ENCODE measurements at regions not wholly inside any gene's neighbourhood (a gene's known extent, or its start where the extent isn't known, plus 50 kb on each side); places are given as distances from the start of the nearest gene placed in this dataset.

- peaks cover 9% of the 10 kb centered on the region for H3K9me3 Mint-ChIP-seq
- no peaks in the 10 kb centered on the region for H3K27me3 Mint-ChIP-seq
- no peaks in the 10 kb centered on the region for H3K36me3 Mint-ChIP-seq (ENCODE audit: low read depth)
- H3K27ac Mint-ChIP-seq: no peak overlapping the region
- DNase-seq: no peak
- intact Hi-C loops (cut with micrococcal nuclease): no loop called here
- H3K4me1 Mint-ChIP-seq: no peaks in the 10 kb centered on the region
- H3K4me3 Mint-ChIP-seq: no peak overlapping the region
These were observed 156.2 kb downstream of the IRX1 start for GRCh38 chr5:3751846-3752245.

GRCh38 chr5:3778000-3778550 is 182.4 kb downstream of the IRX1 start:
- intact Hi-C loops (cut with micrococcal nuclease): no loop called here
- Mint-ChIP-seq H3K27ac (no peak overlapping the region), H3K36me3 (ENCODE audit: low read depth) (no peaks in the 10 kb centered on the region), H3K4me1 (no peaks in the 10 kb centered on the region), H3K4me3 (no peak overlapping the region), H3K27me3 (no peaks in the 10 kb centered on the region), H3K9me3 (peaks cover under 1% of the 10 kb centered on the region)
- DNase-seq: no peak

GRCh38 chr5:3778945-3779344 is 183.3 kb downstream of the IRX1 start:
- intact Hi-C loops (cut with micrococcal nuclease): no loop called here
- no peaks in the 10 kb centered on the region for H3K36me3 Mint-ChIP-seq (ENCODE audit: low read depth)
- no peak for DNase-seq
- H3K4me3 Mint-ChIP-seq: no peak overlapping the region
- no peaks in the 10 kb centered on the region for H3K9me3 Mint-ChIP-seq
- no peak overlapping the region for H3K27ac Mint-ChIP-seq
- no peaks in the 10 kb centered on the region for H3K27me3 Mint-ChIP-seq
- no peaks in the 10 kb centered on the region for H3K4me1 Mint-ChIP-seq

GRCh38 chr5:3780278-3780677 is 184.6 kb downstream of the IRX1 start:
- H3K4me3 Mint-ChIP-seq: no peak overlapping the region
- no peaks in the 10 kb centered on the region for H3K36me3 Mint-ChIP-seq (ENCODE audit: low read depth)
- H3K9me3 Mint-ChIP-seq: no peaks in the 10 kb centered on the region
- no peaks in the 10 kb centered on the region for H3K4me1 Mint-ChIP-seq
- intact Hi-C loops (cut with micrococcal nuclease): no loop called here
- DNase-seq: no peak
- no peaks in the 10 kb centered on the region for H3K27me3 Mint-ChIP-seq
- H3K27ac Mint-ChIP-seq: no peak overlapping the region

GRCh38 chr5:3780907-3781306 is 185.3 kb downstream of the IRX1 start:
- no peak for DNase-seq
- Mint-ChIP-seq H3K4me1 (no peaks in the 10 kb centered on the region), H3K9me3 (no peaks in the 10 kb centered on the region), H3K4me3 (no peak overlapping the region), H3K27me3 (no peaks in the 10 kb centered on the region), H3K36me3 (ENCODE audit: low read depth) (no peaks in the 10 kb centered on the region), H3K27ac (no peak overlapping the region)
- intact Hi-C loops (cut with micrococcal nuclease): no loop called here

GRCh38 chr5:3784854-3785253 is 189.2 kb downstream of the IRX1 start:
- H3K4me3 Mint-ChIP-seq: no peak overlapping the region
- no peaks in the 10 kb centered on the region for H3K9me3 Mint-ChIP-seq
- DNase-seq: no peak
- H3K36me3 Mint-ChIP-seq (ENCODE audit: low read depth): no peaks in the 10 kb centered on the region
- intact Hi-C loops (cut with micrococcal nuclease): no loop called here
- H3K27me3 Mint-ChIP-seq: no peaks in the 10 kb centered on the region
- H3K4me1 Mint-ChIP-seq: no peaks in the 10 kb centered on the region
- H3K27ac Mint-ChIP-seq: no peak overlapping the region

- Mint-ChIP-seq H3K9me3 (no peaks in the 10 kb centered on the region), H3K27ac (no peak overlapping the region), H3K4me3 (no peak overlapping the region), H3K4me1 (no peaks in the 10 kb centered on the region), H3K36me3 (ENCODE audit: low read depth) (no peaks in the 10 kb centered on the region), H3K27me3 (no peaks in the 10 kb centered on the region)
- intact Hi-C loops (cut with micrococcal nuclease): no loop called here
- no peak for DNase-seq
These were observed 190.5 kb downstream of the IRX1 start for GRCh38 chr5:3786165-3786564.

GRCh38 chr5:3786891-3787430 is 191.3 kb downstream of the IRX1 start:
- Mint-ChIP-seq H3K27ac (no peak overlapping the region), H3K9me3 (no peaks in the 10 kb centered on the region), H3K4me3 (no peak overlapping the region), H3K27me3 (no peaks in the 10 kb centered on the region), H3K36me3 (ENCODE audit: low read depth) (no peaks in the 10 kb centered on the region), H3K4me1 (no peaks in the 10 kb centered on the region)
- no peak for DNase-seq
- intact Hi-C loops (cut with micrococcal nuclease): no loop called here

- Mint-ChIP-seq H3K27ac (no peak overlapping the region), H3K9me3 (no peaks in the 10 kb centered on the region), H3K4me3 (no peak overlapping the region), H3K27me3 (no peaks in the 10 kb centered on the region), H3K4me1 (no peaks in the 10 kb centered on the region), H3K36me3 (ENCODE audit: low read depth) (no peaks in the 10 kb centered on the region)
- DNase-seq: no peak
- intact Hi-C loops (cut with micrococcal nuclease): no loop called here
These were observed 192.0 kb downstream of the IRX1 start for GRCh38 chr5:3787604-3788003.

- peaks cover 3% of the 10 kb centered on the region for H3K9me3 Mint-ChIP-seq
- no peak for DNase-seq
- no peaks in the 10 kb centered on the region for H3K27me3 Mint-ChIP-seq
- no peak overlapping the region for H3K27ac Mint-ChIP-seq
- H3K36me3 Mint-ChIP-seq (ENCODE audit: low read depth): no peaks in the 10 kb centered on the region
- H3K4me3 Mint-ChIP-seq: no peak overlapping the region
- intact Hi-C loops (cut with micrococcal nuclease): no loop called here
- H3K4me1 Mint-ChIP-seq: no peaks in the 10 kb centered on the region
These were observed 194.0 kb downstream of the IRX1 start for GRCh38 chr5:3789519-3790193.

GRCh38 chr5:3793162-3793561 is 197.5 kb downstream of the IRX1 start:
- Mint-ChIP-seq H3K27ac (no peak overlapping the region), H3K27me3 (no peaks in the 10 kb centered on the region), H3K4me3 (no peak overlapping the region), H3K4me1 (no peaks in the 10 kb centered on the region), H3K9me3 (peaks cover 9% of the 10 kb centered on the region), H3K36me3 (ENCODE audit: low read depth) (no peaks in the 10 kb centered on the region)
- no peak for DNase-seq
- intact Hi-C loops (cut with micrococcal nuclease): no loop called here

- no peaks in the 10 kb centered on the region for H3K4me1 Mint-ChIP-seq
- no peak overlapping the region for H3K27ac Mint-ChIP-seq
- intact Hi-C loops (cut with micrococcal nuclease): no loop called here
- H3K9me3 Mint-ChIP-seq: peaks cover 9% of the 10 kb centered on the region
- H3K36me3 Mint-ChIP-seq (ENCODE audit: low read depth): no peaks in the 10 kb centered on the region
- no peak for DNase-seq
- no peaks in the 10 kb centered on the region for H3K27me3 Mint-ChIP-seq
- H3K4me3 Mint-ChIP-seq: no peak overlapping the region
These were observed 199.0 kb downstream of the IRX1 start for GRCh38 chr5:3794611-3795010.

GRCh38 chr5:3796736-3797135 is 201.1 kb downstream of the IRX1 start:
- DNase-seq: no peak
- no peak overlapping the region for H3K27ac Mint-ChIP-seq
- no peak overlapping the region for H3K4me3 Mint-ChIP-seq
- no peaks in the 10 kb centered on the region for H3K4me1 Mint-ChIP-seq
- peaks cover 9% of the 10 kb centered on the region for H3K9me3 Mint-ChIP-seq
- intact Hi-C loops (cut with micrococcal nuclease): no loop called here
- no peaks in the 10 kb centered on the region for H3K27me3 Mint-ChIP-seq
- no peaks in the 10 kb centered on the region for H3K36me3 Mint-ChIP-seq (ENCODE audit: low read depth)

GRCh38 chr5:3801967-3802366 is 206.3 kb downstream of the IRX1 start:
- intact Hi-C loops (cut with micrococcal nuclease): no loop called here
- Mint-ChIP-seq H3K36me3 (ENCODE audit: low read depth) (no peaks in the 10 kb centered on the region), H3K9me3 (peaks cover under 1% of the 10 kb centered on the region), H3K27ac (no peak overlapping the region), H3K27me3 (no peaks in the 10 kb centered on the region), H3K4me1 (no peaks in the 10 kb centered on the region), H3K4me3 (no peak overlapping the region)
- DNase-seq: no peak

GRCh38 chr5:3809455-3809854 is 213.8 kb downstream of the IRX1 start:
- Mint-ChIP-seq H3K4me3 (no peak overlapping the region), H3K4me1 (no peaks in the 10 kb centered on the region), H3K9me3 (peaks cover 3% of the 10 kb centered on the region), H3K27ac (no peak overlapping the region), H3K36me3 (ENCODE audit: low read depth) (no peaks in the 10 kb centered on the region), H3K27me3 (no peaks in the 10 kb centered on the region)
- no peak for DNase-seq
- intact Hi-C loops (cut with micrococcal nuclease): no loop called here
